ENCODE measurements at regions not wholly inside any gene's neighbourhood (a gene's known extent, or its start where the extent isn't known, plus 50 kb on each side); places are given as distances from the start of the nearest gene placed in this dataset.

- TF ChIP-seq CTCF (conservative IDR thresholded peaks at IDR 0.05) (no peak), EZH2 (IDR thresholded peaks at IDR 0.05; ENCODE audit: low read depth) (no peak)
Observed at GRCh38 chr2:12547566-12548170, 169.1 kb upstream of the TRIB2 start.
